NCI-H187 treated with DMSO at 0.1 percent for 48 hours (cell line): ENCODE measurements at regions not wholly inside any gene's neighbourhood (a gene's known extent, or its start where the extent isn't known, plus 50 kb on each side); places are given as distances from the start of the nearest gene placed in this dataset.

ENCODE experiments used
- DNase-seq: peaks from one replicate; lab custom pipeline; 2025; lab: John Stamatoyannopoulos, UW

GRCh38 chr18:2425426-2426317, 145.6 kb downstream of the METTL4 start:
- no peak for DNase-seq

- no peak for DNase-seq
Measured at GRCh38 chr18:2430191-2430590, 141.1 kb downstream of the METTL4 start.

- no peak for DNase-seq
Measured at GRCh38 chr18:2431806-2432205, 139.5 kb downstream of the METTL4 start.

GRCh38 chr18:2433366-2433765, 137.9 kb downstream of the METTL4 start:
- no peak for DNase-seq

GRCh38 chr18:2441544-2441943, 129.8 kb downstream of the METTL4 start:
- DNase-seq: no peak

- DNase-seq: no peak
Measured at GRCh38 chr18:2442006-2442405, 129.3 kb downstream of the METTL4 start.

- no peak for DNase-seq
Measured at GRCh38 chr18:2442726-2443275, 128.5 kb downstream of the METTL4 start.

- DNase-seq: no peak
Measured at GRCh38 chr18:2444201-2444875, 127.0 kb downstream of the METTL4 start.

GRCh38 chr18:2448565-2449151, 122.6 kb downstream of the METTL4 start:
- DNase-seq: no peak

GRCh38 chr18:2451556-2451955, 119.7 kb downstream of the METTL4 start:
- no peak for DNase-seq

GRCh38 chr18:2459886-2460285, 111.4 kb downstream of the METTL4 start:
- no peak for DNase-seq

GRCh38 chr18:2466978-2467377, 104.3 kb downstream of the METTL4 start:
- DNase-seq: no peak

GRCh38 chr18:2468051-2468450, 103.3 kb downstream of the METTL4 start:
- no peak for DNase-seq

GRCh38 chr18:2471523-2471922, 99.8 kb downstream of the METTL4 start:
- DNase-seq: no peak

- no peak for DNase-seq
Measured at GRCh38 chr18:2478662-2479061, 92.6 kb downstream of the METTL4 start.

GRCh38 chr18:2480536-2480935, 90.8 kb downstream of the METTL4 start:
- DNase-seq: no peak

- DNase-seq: no peak
Measured at GRCh38 chr18:2482706-2483475, 88.4 kb downstream of the METTL4 start.

- DNase-seq: no peak
Measured at GRCh38 chr18:2485983-2486382, 85.3 kb downstream of the METTL4 start.

- DNase-seq: no peak
Measured at GRCh38 chr18:2486426-2486825, 84.9 kb downstream of the METTL4 start.
